HG03439 (cell line): ENCODE measurements at regions not wholly inside any gene's neighbourhood (a gene's known extent, or its start where the extent isn't known, plus 50 kb on each side); places are given as distances from the start of the nearest gene placed in this dataset.

ENCODE experiments used
- ATAC-seq: cut with Tn5 transposase; IDR thresholded peaks from one replicate; pipeline ENCODE4 v1.9.1; 2021; ENCODE audit warnings: mild to moderate bottlenecking, moderate library complexity; ENCODE audit not compliant: unreplicated experiment

DNA sequence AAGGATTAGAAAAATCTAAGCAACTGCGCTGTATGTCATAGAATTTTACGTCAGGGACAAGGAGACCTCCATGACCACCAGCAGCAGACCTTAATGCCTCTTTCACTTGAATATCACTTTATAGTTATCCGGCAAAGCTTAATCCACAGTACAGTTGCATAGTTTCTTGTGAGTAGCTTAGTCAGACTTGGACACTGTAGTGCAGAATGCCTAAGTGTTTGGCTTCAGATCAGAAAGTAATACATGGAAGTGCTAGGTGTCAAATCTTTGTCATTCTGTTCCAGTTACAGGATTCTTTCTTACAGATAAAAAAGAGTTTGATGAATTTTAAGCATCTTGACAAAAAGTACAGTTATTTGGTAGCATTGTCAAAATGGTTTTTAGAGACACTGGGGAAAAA is 239.9 kb upstream of the PAPPA start:
- no peak for ATAC-seq

DNA sequence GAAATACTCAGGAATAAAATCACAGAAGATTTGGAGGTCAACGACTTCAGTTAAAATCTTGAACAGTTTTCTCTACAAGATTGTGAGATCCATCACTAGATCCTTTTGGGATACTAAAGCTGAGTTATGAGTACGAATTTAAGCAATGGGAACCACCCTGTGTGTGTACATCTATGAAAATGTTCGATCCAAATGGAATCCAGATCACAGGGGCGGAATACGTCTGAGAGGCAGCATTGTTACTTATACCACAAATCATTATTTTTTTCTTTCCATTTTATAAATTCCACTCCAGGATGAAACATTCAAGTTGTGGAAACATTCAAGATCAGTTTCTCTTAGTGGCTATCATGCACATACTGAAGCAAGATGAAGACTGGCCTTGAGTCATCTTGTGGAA is 239.3 kb upstream of the PAPPA start:
- ATAC-seq, result no peak

DNA sequence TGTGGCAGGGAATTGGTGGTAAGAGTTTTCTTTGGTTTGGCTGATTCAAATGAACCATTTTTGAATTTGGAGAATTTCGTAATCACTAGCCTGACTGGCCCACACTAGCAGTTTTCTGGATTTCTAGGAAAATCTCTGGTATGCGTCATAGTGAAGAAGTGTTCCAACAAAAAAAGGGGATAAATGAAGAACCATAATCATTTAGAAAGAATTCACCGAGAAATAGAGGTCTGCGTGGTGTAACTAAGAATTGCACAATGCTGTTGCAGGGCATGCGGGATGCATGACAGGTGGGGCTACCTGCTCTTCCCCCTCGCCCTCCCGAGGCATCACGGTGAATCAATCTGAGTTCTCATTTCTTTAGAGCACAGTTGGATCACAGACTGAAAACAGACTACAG is 232.3 kb upstream of the PAPPA start:
- ATAC-seq, result no peak

DNA sequence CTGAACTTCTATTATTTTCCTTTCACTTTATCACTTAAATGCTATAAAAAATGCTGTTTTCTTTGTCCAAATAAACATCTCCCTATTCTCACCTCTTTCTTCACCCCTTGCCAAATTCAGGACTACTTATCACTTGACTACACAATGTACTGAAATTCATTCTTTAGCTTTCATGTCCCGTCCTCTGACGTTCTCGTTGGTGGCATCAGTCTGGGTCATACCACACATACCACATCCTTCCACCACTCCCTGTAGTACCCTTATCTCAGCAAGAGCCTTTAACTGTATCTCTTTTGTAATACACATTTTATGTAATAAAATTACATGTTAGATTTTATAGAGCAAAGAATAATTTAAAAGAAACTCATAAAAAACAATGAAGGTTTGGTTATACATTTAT is 231.1 kb upstream of the PAPPA start:
- no peak for ATAC-seq

DNA sequence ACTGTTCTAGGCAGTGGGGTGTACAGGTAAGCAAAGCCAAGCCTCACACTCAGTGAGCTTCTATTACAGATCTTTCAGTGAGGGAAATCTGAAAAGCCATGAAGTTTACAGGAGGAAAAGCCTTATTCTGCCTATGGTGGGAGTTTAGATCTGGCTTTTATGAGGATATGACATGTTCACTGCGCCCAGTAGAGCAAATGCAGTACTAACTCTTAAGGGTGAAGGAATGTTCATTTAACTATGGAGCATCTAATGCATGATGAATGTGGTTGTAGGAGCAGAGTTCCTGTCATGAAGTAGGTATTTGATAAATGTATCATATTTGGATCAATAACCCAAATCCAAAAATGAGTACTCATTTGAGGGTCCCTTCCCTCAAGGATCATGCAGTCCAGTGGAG is 230.2 kb upstream of the PAPPA start:
- no peak for ATAC-seq

DNA sequence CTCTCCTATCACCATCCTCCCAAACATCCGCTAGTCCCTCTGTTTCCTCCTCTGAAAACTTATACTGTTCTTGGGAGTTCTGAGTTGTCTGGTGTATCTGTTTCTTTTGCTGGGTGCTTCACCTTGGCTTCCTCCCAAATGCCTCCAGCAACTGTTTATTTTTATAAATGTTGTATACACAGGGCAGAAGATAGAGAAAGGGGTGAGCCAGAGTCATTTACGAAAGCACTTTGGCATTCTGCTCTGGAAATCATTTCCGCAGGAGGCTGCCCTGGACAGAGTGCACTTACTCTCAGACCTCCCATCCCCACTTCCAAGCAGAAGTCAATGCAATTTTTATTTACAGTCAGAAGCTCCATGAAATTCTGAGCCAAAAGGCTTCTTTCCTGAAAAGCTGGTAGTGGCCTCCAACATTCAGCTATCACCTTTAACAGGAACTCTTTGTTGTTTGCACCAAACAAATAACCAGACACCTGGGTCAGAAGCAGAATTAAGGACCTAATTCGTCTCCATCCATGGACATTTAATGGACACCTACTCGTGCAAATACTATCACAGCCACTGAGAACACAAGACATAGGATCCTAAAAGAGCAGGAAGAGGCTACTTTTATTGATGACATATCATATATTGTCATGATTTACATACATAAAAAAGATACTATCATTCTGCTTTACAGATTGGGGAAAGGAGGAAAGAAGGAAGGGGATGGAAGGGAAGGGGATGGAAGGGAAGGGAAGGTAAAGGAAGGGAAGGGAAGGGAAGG is 229.5 kb upstream of the PAPPA start:
- ATAC-seq, result no peak

DNA sequence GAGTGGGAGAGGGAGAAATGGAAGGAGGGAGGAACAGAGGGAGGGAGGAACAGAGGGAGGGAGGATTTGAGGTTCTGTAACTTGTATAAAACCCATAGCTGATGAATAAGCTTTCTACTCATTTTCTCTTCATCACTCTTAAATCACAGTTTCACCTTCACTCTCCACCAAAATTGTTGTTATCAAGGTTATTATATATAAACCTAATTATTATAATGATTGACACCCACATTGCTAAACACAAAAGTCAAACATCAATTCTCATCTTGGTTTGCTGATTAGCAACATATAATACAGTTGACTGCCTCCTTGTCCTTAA is 229.0 kb upstream of the PAPPA start:
- no peak for ATAC-seq

DNA sequence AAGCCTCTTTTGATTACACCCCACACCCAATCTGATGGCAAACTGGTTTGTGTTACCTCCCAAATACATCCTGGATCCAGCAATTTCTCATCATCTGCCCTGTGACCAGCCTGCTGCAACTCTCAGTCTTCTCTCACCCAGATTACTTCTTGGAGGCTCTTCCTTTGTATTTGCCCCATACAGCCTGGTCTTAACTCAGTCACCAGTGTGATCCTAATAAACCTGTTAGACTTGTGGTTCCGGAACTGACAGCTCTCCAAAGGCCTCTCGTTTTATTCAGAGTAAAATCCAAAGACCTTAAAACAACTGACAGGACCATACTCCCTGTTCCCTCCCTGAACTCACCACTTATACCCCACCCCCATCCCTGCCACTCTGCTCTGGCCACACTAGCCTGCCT is 228.2 kb upstream of the PAPPA start:
- no peak for ATAC-seq

DNA sequence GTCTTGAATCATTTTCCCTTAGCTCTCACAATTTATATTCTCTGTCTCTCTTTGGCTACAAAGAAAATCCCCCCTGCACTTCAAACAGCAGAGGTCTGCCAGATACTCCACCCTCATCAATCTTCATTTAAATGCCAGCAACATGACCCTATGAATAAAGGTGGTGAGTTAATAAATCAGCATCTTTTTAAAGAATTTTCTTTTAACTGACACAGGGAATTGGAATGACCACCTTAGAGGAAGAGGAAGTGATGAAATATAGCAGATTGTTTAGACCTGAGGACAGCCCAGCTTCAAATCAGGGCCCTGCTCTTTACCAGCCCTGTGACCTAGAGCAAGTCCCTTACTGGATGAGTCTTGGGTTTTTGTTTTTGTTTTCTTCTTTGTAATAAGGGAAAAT is 223.1 kb upstream of the PAPPA start:
- no peak for ATAC-seq

DNA sequence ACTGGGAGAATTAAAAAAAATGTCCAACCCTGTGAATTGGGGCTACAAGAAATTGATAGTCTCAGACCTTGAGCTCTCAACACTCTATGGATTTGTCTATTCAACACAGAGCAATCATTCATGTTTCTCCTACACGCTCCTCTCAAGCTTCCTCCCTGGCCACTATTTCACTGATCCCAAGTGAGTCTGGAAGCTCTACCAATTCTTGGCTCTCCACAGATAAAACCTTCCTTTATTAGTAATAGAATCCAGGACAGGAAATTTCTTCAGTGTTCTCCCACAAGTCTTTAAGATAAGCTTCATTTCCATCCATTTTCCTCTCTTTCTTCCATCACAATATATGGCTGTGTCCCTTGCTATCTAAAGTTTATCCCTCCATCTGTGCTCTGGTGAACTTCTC is 215.1 kb upstream of the PAPPA start:
- ATAC-seq, result no peak

DNA sequence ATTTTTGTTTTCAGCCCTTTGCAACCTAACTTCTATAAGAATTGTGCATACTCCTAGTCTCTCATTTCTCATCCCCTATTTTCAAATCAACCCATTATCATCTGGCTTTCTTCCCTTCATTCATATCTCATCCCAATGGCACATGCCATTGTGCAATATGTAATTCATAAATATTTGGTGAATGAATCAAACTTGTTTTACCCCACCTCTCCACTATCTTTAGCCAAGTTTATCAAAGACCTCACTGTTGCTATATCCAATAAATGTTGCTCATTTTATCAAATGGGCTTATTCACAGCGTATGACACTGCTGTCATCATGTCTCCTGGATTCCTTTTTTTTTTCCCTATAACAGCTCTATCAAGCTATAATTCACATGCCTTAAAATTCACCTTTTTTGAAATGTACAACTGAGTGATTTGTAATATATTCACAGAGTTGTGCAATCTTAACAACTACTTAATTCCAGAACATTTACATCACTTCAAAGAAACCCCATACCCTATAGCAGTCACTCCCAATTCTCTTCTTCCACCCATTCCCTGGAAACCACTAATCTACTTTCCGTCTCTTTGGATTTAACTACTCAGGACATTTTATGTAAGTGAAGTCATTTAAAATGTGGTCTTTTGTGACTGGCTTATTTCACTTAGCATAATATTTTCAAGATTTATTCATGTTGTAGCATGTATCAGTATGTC is 214.4 kb upstream of the PAPPA start:
- ATAC-seq, result no peak

DNA sequence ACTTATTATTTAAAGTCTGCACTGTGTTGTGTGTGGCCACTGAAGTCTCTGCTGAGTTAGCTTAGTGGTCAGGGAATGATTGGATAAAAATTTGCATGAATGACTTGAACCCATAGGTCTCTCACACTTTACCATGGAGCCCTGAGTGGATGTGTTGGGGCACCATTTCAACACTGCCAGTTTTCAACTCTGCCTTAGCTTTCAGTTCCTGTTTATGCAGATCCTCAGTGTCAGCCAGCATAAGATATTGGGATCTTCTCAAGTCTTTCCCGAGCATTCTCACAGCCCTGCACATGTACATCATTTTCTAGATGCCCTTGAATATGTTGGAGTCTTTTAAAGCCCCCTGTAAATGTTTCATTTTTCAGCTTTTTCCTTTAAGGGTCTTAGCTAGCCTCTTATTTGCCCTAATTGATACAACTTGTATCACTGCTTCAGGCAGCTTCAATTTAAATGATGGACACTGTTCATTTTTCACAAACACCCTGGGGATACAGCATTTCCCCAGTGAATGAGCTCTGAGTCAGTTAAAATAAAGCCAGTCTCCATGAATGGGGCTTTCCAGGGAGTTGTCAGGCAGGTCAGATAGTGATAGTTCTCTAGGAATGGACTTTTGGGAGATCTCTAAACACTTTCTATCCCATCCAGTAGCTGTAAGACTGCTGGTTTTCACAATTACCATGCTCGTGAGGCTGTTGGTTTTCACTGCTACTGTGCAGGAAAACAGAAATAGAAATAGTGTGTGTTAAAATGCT is 211.9 kb upstream of the PAPPA start:
- ATAC-seq, result no peak

DNA sequence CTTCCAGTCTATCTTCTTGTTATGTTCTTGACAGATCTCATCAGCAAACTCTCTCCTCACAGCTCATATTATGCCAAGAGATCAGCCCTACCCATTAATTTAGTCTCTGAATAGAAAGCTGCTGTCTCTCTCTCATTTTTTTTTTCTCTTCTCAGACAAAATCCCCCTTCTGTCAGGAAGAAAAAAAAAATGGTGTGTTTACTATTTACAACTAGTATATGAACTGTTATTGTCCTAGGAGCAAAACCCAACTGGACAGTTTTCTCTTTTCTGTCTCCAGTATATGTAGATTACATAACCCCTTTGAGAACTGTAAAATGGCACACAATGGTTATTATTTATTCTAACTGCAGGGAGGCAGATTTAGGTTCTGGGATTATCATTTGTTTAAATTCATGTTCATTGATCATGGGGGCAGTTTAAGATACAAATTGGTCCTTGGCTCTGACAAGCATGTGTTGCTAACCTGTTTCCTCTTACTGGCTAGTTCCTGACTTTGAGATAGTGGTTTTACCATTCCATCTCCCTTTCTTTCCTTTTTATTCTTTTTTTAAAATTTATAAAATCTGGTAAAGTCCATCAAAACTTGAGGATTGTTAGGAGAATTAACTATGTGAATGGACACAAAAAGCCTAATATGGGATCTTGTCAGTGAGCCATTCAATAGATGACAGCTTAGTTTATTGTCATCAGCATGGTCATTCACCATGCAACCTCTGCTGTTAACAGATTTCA is 210.0 kb upstream of the PAPPA start:
- ATAC-seq, result no peak

DNA sequence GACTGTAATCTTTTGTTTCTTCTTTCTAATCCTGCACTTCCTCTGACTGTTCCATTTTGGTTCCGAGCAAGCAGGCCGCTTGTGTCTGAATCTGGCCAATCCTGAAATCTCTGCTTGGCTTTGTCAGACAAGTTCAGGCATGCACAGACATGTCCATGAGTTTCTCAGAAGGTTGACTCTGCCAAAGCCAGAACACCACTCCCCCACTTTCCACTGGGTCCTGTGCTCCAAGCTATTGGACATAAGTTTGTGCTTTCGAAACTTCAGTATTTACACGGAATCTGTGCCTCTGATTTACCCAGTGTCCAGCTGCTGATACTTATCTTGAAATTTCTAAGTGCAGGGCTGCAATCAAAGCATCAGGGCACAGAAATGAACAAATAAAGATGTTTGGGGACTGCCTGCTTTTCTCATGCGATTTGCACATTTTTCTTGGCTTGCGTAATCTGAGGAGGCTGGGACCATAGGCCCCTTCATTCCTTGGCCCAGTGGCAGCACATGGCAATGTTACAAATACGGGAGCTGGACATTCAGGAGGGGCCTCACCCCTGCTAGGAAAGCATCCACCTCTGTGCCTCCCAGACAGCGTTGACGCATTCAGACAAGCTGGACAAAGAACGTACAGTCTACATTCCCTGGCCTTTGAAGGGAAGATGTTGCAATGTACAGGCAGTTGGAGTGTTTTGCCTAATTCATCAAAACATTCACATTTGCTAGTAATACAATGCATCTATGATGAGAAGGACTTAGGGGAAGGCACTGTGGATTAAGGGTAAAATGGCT is 209.2 kb upstream of the PAPPA start:
- no peak for ATAC-seq

DNA sequence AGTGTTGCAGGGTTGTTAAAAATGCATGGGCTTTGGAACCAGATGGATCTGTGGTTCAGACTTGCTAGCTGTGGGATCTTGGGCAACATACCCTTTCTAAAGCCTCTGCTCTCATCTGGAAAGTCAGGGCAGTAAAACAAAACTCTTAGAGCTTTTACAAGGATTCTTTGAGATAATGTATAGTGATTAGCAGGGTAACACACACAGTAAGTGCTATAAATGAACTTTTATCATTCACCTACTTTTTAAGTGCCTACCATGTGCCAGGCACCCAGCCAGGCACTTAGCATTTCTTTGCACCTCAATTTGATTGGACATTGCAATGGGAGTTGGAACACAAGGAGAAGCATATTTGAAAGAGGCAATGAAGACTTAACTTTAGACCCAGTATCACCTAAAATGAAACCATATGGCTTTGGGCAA is 208.6 kb upstream of the PAPPA start:
- no peak for ATAC-seq

DNA sequence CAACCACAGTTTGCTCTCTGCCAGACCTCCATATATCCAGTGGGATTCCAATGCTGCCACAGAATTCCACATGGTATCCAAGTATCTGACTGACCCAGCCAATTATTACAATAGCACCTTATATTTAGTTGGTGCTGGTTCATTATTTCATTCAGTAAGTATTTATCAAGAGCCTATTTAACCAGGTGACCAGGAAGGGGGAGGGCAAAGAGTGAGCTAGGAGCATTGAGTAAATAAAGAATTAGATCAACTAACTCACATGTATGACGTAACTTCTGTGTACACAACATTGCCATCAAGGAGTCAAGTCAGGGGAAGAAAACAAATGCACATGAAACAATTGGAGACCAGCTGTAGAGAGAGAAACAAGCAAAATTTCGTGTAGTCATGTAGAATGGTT is 207.1 kb upstream of the PAPPA start:
- ATAC-seq, result no peak

DNA sequence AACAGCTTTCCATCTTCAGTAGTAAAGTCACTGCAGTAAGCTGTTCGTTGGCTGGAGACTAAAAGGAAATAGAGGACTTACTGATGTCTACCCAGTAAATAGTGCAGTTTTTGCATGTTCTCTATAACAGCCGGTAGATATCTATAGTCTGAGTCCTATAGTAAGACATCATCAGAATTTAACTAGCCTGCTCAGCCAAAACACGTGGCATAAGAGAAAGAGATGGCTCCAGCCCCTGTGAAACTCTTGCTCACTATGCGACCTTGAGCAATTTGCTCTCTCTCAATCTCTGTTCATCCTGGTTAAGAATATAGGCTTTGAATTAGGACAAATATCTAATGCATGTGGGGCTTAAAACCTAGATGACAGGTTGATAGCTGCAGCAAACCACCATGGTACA is 201.6 kb upstream of the PAPPA start:
- ATAC-seq, result no peak

DNA sequence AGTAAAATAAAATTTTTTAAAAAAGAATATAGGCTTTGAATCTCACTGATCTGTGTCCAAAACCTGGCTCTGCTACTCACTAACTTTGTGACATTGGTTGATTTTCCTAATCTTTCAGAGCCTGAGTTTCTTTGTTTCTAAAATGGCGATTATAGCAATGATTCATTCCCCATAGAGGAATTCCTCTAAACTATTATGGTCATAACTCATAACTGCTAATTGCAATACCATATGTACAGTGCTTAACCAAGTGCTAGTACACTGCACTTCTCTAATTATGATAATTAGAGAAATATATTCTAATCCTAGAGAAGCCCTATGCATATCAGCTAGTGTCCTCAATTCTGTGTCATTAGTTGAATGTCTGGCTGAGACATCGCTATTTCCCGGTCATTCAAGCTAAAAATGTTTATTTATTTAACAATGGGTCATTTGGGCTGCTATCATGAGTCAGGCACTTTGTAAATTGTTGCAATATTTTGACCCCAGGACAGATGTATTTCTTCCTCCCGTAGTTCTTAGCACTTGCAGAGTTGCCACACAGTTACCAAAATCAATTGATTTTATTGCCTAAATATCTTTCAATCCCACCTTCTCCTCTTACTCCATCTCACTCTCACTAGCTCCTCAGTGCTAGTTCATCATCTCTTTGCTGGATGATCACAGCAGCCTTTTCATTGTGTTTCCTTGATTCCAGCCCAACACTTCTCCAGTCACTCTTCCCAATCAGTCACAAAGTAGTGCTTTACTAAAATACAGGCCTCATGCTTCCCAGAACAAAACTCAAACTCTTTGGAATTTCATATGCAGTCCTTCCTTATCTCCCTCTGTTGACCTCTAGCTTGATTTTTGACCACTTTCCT is 200.9 kb upstream of the PAPPA start:
- ATAC-seq, result no peak

DNA sequence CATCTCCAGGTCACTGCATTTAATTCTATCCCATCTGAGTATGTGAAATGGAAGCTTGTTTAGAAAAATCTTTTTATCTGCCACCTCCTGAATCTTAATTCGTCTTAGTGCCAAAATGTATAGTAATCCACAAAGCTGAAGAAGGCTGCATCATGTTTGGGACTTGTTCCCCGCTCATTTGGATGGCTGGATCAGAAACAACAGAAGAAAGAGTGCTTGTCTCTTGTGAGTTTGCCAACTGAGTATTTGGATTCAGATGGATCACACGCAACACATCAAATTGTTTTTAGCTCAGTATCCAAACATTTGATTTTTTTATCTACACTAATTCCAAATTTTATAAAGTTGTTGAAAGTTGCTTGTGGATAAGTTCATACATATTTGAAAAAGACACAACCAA is 197.2 kb upstream of the PAPPA start:
- no peak for ATAC-seq

DNA sequence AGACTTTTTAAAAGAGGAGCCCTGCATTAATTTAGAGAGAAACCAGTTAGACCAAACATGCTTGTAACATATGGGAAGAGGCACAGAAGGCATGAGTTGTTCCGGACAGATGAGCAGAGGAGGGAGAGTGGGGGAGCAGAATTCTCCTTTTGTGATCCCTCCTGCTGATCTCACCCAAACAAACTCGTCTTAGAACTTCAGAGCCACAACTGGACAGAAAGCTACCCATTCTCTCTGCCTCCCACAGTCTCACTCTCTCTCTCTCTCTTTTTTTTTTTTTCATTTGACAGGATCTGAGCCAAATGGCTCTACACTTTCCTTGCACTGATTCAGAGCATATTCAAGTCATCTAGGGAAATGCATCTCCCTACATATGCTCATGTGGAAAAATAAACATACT is 196.0 kb upstream of the PAPPA start:
- ATAC-seq, result no peak
